HFFc6 (cell line): ENCODE measurements at regions not wholly inside any gene's neighbourhood (a gene's known extent, or its start where the extent isn't known, plus 50 kb on each side); places are given as distances from the start of the nearest gene placed in this dataset.

Experiments
- DNase-seq: peaks from one replicate; pipeline ENCODE4 v3.0.0-alpha.2; 2018
- H3K27ac Mint-ChIP-seq: 2 replicates; pipeline ENCODE4 v1.8.0; 2020; ENCODE audit warnings: mild to moderate bottlenecking, mixed read lengths
- H3K27me3 Mint-ChIP-seq: 2 replicates; pipeline ENCODE4 v1.8.0; 2021; ENCODE audit warnings: mild to moderate bottlenecking, moderate library complexity, mixed read lengths; ENCODE audit not compliant: insufficient read depth
- H3K36me3 Mint-ChIP-seq: 2 replicates; pipeline ENCODE4 v1.8.0; 2021; ENCODE audit warnings: low read depth, mixed read lengths
- H3K4me1 Mint-ChIP-seq: 2 replicates; pipeline ENCODE4 v1.8.0; 2020; ENCODE audit warnings: low read depth, mixed read lengths
- H3K4me3 Mint-ChIP-seq: 2 replicates; pipeline ENCODE4 v1.8.0; 2020; ENCODE audit warnings: mild to moderate bottlenecking, moderate library complexity, mixed read lengths
- H3K9me3 Mint-ChIP-seq: 2 replicates; pipeline ENCODE4 v1.8.0; 2020; ENCODE audit warnings: mild to moderate bottlenecking, mixed read lengths
- TF ChIP-seq, protein P1 (sequence below): fragments of 200-600 bp; sonication (generic); IDR thresholded peaks from 2 replicates; pipeline ENCODE4 v1.5.0; 2021; ENCODE audit warnings: antibody characterized with exemption, mild to moderate bottlenecking

DNA sequence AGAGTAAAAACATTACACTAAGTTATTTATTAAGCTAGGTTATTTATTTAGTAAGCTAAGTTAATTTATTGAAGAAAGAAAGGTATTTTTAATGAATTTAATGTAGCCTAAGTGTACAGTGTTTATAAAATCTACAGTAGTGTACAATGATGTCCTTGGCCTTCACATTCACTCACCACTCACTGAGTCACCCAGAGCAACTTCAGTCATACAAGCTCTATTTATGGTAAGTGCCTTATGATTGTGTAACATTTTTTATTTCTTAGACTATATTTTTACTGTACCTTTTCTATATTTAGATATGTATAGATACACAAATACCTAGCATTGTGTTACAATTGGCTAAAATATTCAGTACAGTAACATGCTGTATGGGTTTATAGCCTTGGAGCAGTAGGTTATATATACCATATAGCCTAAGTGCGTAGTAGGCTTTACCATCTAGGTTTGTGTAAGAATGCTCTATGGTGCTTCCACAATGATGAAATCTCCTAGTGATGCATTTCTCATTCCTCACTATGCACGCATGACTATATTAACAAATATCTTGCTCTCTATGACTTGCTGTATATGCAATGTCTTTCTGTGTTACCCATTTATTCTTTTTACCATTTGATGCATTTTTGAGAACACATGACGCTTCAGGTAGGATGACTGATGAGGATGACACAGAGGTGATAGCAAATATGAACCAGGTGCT lies 309.6 kb upstream of the ATXN7L3B start:
- no peaks in the 10 kb centered on the region for H3K4me1 Mint-ChIP-seq
- no peak overlapping the region for H3K27ac Mint-ChIP-seq
- H3K4me3 Mint-ChIP-seq = no peak overlapping the region
- TF ChIP-seq, protein P1, sequence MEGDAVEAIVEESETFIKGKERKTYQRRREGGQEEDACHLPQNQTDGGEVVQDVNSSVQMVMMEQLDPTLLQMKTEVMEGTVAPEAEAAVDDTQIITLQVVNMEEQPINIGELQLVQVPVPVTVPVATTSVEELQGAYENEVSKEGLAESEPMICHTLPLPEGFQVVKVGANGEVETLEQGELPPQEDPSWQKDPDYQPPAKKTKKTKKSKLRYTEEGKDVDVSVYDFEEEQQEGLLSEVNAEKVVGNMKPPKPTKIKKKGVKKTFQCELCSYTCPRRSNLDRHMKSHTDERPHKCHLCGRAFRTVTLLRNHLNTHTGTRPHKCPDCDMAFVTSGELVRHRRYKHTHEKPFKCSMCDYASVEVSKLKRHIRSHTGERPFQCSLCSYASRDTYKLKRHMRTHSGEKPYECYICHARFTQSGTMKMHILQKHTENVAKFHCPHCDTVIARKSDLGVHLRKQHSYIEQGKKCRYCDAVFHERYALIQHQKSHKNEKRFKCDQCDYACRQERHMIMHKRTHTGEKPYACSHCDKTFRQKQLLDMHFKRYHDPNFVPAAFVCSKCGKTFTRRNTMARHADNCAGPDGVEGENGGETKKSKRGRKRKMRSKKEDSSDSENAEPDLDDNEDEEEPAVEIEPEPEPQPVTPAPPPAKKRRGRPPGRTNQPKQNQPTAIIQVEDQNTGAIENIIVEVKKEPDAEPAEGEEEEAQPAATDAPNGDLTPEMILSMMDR = no peak
- no peak for DNase-seq
- no peaks in the 10 kb centered on the region; the same call in 1 of the 2 replicates for H3K27me3 Mint-ChIP-seq
- no peaks in the 10 kb centered on the region for H3K36me3 Mint-ChIP-seq
- H3K9me3 Mint-ChIP-seq = peaks cover 35% of the 10 kb centered on the region

DNA sequence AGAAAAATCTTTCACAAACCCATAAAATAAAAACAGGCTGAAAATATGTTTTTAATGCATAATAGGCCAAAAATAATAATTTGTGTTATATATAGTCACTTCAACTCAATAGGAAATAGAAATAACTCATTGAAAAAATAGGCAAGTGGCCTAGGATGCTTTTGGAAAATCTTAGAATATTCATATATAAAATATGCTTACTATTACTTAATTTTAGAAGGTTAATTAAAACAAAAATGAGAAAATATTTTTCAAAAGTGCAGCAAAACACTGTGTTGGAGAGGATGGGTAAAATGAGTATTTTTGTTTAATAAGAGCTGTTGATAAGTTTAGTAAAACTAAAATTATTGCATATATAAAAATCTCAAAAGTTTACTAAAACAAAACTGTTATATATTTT lies 308.0 kb upstream of the ATXN7L3B start:
- Mint-ChIP-seq H3K36me3 (no peaks in the 10 kb centered on the region), H3K4me1 (no peaks in the 10 kb centered on the region), H3K27ac (no peak overlapping the region), H3K9me3 (peaks cover 26% of the 10 kb centered on the region), H3K4me3 (no peak overlapping the region), H3K27me3 (no peaks in the 10 kb centered on the region; the same call in 1 of the 2 replicates)
- TF ChIP-seq, protein P1 = no peak
- no peak for DNase-seq

DNA sequence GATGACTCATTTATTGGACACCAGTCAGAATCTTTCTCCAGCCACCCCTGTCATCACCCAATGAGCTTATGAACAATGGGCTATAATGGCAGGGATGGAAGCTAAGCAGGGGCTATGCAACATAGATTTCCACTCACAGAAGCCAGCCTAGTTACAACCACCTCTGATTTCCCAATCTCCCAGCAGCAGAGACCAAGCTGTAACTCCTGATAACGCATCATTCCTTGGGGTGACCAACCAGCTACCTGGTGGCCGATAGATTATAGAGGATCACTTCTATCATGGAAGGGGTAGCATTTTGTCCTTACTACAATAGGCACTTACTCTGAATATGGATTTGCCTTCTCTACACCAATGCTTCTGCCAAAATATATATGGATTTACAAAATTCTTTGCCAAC lies 302.3 kb upstream of the ATXN7L3B start:
- H3K27me3 Mint-ChIP-seq = no peaks in the 10 kb centered on the region; the same call in 1 of the 2 replicates
- H3K4me3 Mint-ChIP-seq = no peak overlapping the region
- peaks cover 41% of the 10 kb centered on the region for H3K9me3 Mint-ChIP-seq
- TF ChIP-seq, protein P1 = no peak
- H3K36me3 Mint-ChIP-seq = no peaks in the 10 kb centered on the region; the same call in 1 of the 2 replicates
- no peak for DNase-seq
- no peak overlapping the region for H3K27ac Mint-ChIP-seq
- H3K4me1 Mint-ChIP-seq = no peaks in the 10 kb centered on the region

DNA sequence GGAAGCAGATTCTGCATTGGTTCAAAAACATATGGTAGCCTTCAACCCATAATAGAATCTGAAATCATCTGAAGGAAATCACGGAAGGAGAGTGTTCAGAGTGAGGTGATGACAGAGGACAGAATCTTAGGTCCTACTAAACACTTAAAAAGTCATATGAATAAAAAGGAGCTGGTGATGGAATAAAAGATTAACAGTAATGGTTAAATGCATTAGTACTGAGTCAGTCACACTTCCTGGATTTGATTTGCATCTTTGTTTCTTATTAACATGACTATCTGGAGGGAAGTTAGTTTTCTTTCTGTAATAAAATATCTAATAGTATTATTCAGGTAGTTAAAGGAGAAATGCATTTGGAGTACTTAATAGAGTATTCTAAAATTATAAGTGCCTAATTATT lies 296.3 kb upstream of the ATXN7L3B start:
- no peak overlapping the region for H3K27ac Mint-ChIP-seq
- H3K36me3 Mint-ChIP-seq = no peaks in the 10 kb centered on the region; the same call in 1 of the 2 replicates

DNA sequence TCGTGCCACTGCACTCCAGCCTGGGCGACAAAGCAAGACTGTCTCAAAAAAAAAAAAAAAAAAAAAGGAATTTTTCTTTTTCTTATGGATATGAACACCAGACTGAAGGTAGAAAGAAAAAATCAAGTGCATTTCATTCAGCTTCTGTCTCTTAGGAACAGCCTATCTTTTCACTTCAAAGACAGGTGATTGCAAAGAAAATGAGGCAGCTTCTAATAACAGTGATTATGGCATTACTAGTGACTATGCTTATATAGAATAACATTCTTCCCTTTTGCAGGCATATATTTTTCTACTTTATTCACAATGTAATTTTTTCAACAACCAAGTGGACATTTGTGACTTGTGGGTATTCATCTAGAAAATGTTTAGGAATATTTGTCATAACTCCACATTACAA lies 295.5 kb upstream of the ATXN7L3B start:
- Mint-ChIP-seq H3K36me3 (no peaks in the 10 kb centered on the region; the same call in 1 of the 2 replicates), H3K27me3 (no peaks in the 10 kb centered on the region; the same call in 1 of the 2 replicates), H3K4me3 (no peak overlapping the region), H3K27ac (no peak overlapping the region), H3K9me3 (peaks cover 59% of the 10 kb centered on the region), H3K4me1 (no peaks in the 10 kb centered on the region)
- no peak for DNase-seq
- TF ChIP-seq, protein P1 = no peak

More for the DNA sequence above, 296.3 kb upstream of the ATXN7L3B start:
- no peak overlapping the region for H3K4me3 Mint-ChIP-seq
- no peaks in the 10 kb centered on the region; the same call in 1 of the 2 replicates for H3K27me3 Mint-ChIP-seq
- no peak for DNase-seq
- TF ChIP-seq, protein P1 = no peak
- no peaks in the 10 kb centered on the region for H3K4me1 Mint-ChIP-seq
- H3K9me3 Mint-ChIP-seq = peaks cover 56% of the 10 kb centered on the region
